K562 (cell line): ENCODE measurements at regions not wholly inside any gene's neighbourhood (a gene's known extent, or its start where the extent isn't known, plus 50 kb on each side); places are given as distances from the start of the nearest gene placed in this dataset.

Experiments
- ARHGAP35 ChIP-seq: fragments of 450-650 bp; IDR thresholded peaks from 2 replicates; pipeline ENCODE4 v1.6.1; 2018; ENCODE audit not compliant: partially characterized antibody
- CREM ChIP-seq: IDR thresholded peaks from 2 replicates; pipeline ENCODE4 v1.6.1; 2014; ENCODE audit warnings: antibody characterized with exemption, low read depth
- CTCF ChIP-seq, 3 experiments: IDR thresholded peaks in 2 of 3; conservative IDR thresholded peaks in 1 of 3; 2 replicates each; pipeline ENCODE4 v1.5.1; 2011 to 2012; ENCODE audit warnings: low read length in 3 of 3, mild to moderate bottlenecking in 3 of 3, control low read depth in 2 of 3, improper control_type of control experiment in 1 of 3, inconsistent platforms in 1 of 3, low read depth in 1 of 3, mixed read lengths in 1 of 3, moderate library complexity in 1 of 3; ENCODE audit not compliant: insufficient read depth in 2 of 3
- MXI1 ChIP-seq: IDR thresholded peaks from 2 replicates; pipeline ENCODE4 v1.6.1; 2011; ENCODE audit warnings: low read depth, mild to moderate bottlenecking, improper control_type of control experiment, low read length
- NR2F6 ChIP-seq: fragments of 450-650 bp; formaldehyde crosslinking; IDR thresholded peaks from 2 replicates; pipeline ENCODE4 v1.4.0; 2020; ENCODE audit warnings: mild to moderate bottlenecking
- POLR2AphosphoS5 ChIP-seq: IDR thresholded peaks from 2 replicates; pipeline ENCODE4 v1.6.1; 2011; ENCODE audit warnings: mild to moderate bottlenecking, low read depth, low read length, moderate library complexity; ENCODE audit not compliant: control insufficient read depth, insufficient read depth
- SP1 ChIP-seq: sonication (generic); formaldehyde crosslinking; IDR thresholded peaks from 2 replicates; pipeline ENCODE4 v1.8.1; 2022; ENCODE audit warnings: mild to moderate bottlenecking, missing genetic modification reagents
- TAL1 ChIP-seq: fragments of 450-650 bp; IDR thresholded peaks from 2 replicates; pipeline ENCODE4 v1.6.1; 2016; ENCODE audit warnings: mild to moderate bottlenecking
- TBL1XR1 ChIP-seq, 2 experiments: IDR thresholded peaks; 2 replicates each; pipeline ENCODE4 v1.6.1; 2012; ENCODE audit warnings: improper control_type of control experiment in 2 of 2, low read length in 2 of 2, mild to moderate bottlenecking in 1 of 2
- ZNF121 ChIP-seq: sonication (generic); formaldehyde crosslinking; conservative IDR thresholded peaks from 2 replicates; pipeline ENCODE4 v1.8.0; 2022; ENCODE audit warnings: missing genetic modification reagents
- ZNF140 ChIP-seq: fragments of 250-450 bp; sonication (Bioruptor Pico); IDR thresholded peaks from 2 replicates; pipeline ENCODE4 v1.8.0; 2021; ENCODE audit warnings: moderate library complexity, mild to moderate bottlenecking, inconsistent platforms
- ZNF263 ChIP-seq: sonication (generic); formaldehyde crosslinking; IDR thresholded peaks from 2 replicates; pipeline ENCODE4 v1.8.0; 2022; ENCODE audit warnings: mild to moderate bottlenecking, missing genetic modification reagents, borderline replicate concordance
- ZNF830 ChIP-seq: fragments of 250-450 bp; sonication (Bioruptor Pico); IDR thresholded peaks from 2 replicates; pipeline ENCODE4 v1.5.0; 2021; ENCODE audit warnings: mild to moderate bottlenecking

GRCh38 chr2:19529677-19530076 is 171.3 kb upstream of the OSR1 start:
- TF ChIP-seq ZNF263 (CRISPR knock-in tag) (no peak), ZNF830 (no peak), TAL1 (no peak), POLR2AphosphoS5 (no peak), ZNF140 (no peak), CTCF (IDR thresholded peaks at IDR 0.05 in 2 of 3, conservative IDR thresholded peaks at IDR 0.05 in 1 of 3; ENCODE audit: insufficient read depth in 2 of 3, low read depth in 1 of 3, low read length in 3 of 3) (no peak), ZNF121 (CRISPR knock-in tag) (no peak), ARHGAP35 (no peak), TBL1XR1 (IDR thresholded peaks at IDR 0.05; ENCODE audit: low read length in 2 of 2) (no peak), CREM (no peak), MXI1 (no peak), SP1 (no peak), NR2F6 (CRISPR knock-in tag) (no peak)
